ENCODE measurements at regions not wholly inside any gene's neighbourhood (a gene's known extent, or its start where the extent isn't known, plus 50 kb on each side); places are given as distances from the start of the nearest gene placed in this dataset.

- H2AFZ ChIP-seq (ENCODE audit: low read length): no peak overlapping the region
- H3K79me2 ChIP-seq (ENCODE audit: insufficient read depth, low read depth, low read length): no peaks in the 10 kb centered on the region
- H4K20me1 ChIP-seq (ENCODE audit: insufficient read depth, low read length): no peaks in the 10 kb centered on the region
- no peaks in the 10 kb centered on the region for H3K36me3 ChIP-seq (ENCODE audit: insufficient read depth, low read length)
- POLR2A ChIA-PET: no interaction called here
- no peak overlapping the region for H3K4me2 ChIP-seq (ENCODE audit: low read length)
- BruUV-seq (replicated peaks): no TSS peak
- H3K4me3 ChIP-seq (ENCODE audit: low read depth, low read length, poor library complexity, severe bottlenecking): no peak overlapping the region
- no peaks in the 10 kb centered on the region for H3K9me3 ChIP-seq (ENCODE audit: low read length)
- no peaks in the 10 kb centered on the region for H3K4me1 ChIP-seq (ENCODE audit: insufficient read depth, low read length, poor library complexity, severe bottlenecking)
- CTCF ChIA-PET (ENCODE audit: unreplicated experiment): no interaction called here
- TF ChIP-seq CTCF (conservative IDR thresholded peaks at IDR 0.05; ENCODE audit: low read length) (no peak), EZH2phosphoT487 (IDR thresholded peaks at IDR 0.05; ENCODE audit: borderline replicate concordance, low read depth, low read length) (no peak)
- no peak overlapping the region for H3K27ac ChIP-seq (ENCODE audit: low read depth, low read length, poor library complexity, severe bottlenecking)
- DNase-seq (ENCODE audit: low spot score): no peak
- no peaks in the 10 kb centered on the region for H3K9me2 ChIP-seq (ENCODE audit: insufficient read depth, low read length)
- intact Hi-C loops (cut with micrococcal nuclease; ENCODE audit: unreplicated experiment): no loop called here
These were observed 101.3 kb downstream of the ASCL4 start for GRCh38 chr12:107875786-107876185.

GRCh38 chr12:107884769-107885694 is 110.5 kb downstream of the ASCL4 start:
- Histone ChIP-seq H3K27ac (ENCODE audit: low read depth, low read length, poor library complexity, severe bottlenecking) (no peak overlapping the region), H3K9me3 (ENCODE audit: low read length) (no peaks in the 10 kb centered on the region), H3K9me2 (ENCODE audit: insufficient read depth, low read length) (no peaks in the 10 kb centered on the region), H3K4me2 (ENCODE audit: low read length) (no peak overlapping the region), H3K4me1 (ENCODE audit: insufficient read depth, low read length, poor library complexity, severe bottlenecking) (no peaks in the 10 kb centered on the region), H3K79me2 (ENCODE audit: insufficient read depth, low read depth, low read length) (no peaks in the 10 kb centered on the region), H3K4me3 (ENCODE audit: low read depth, low read length, poor library complexity, severe bottlenecking) (no peak overlapping the region), H4K20me1 (ENCODE audit: insufficient read depth, low read length) (no peaks in the 10 kb centered on the region), H3K36me3 (ENCODE audit: insufficient read depth, low read length) (no peaks in the 10 kb centered on the region), H2AFZ (ENCODE audit: low read length) (no peak overlapping the region)
- peak; percentile 68 for DNase-seq (ENCODE audit: low spot score)
- TF ChIP-seq EZH2phosphoT487 (IDR thresholded peaks at IDR 0.05; ENCODE audit: borderline replicate concordance, low read depth, low read length) (no peak), CTCF (conservative IDR thresholded peaks at IDR 0.05; ENCODE audit: low read length) (peak; percentile 91)
- BruUV-seq (replicated peaks): no TSS peak
- intact Hi-C loops (cut with micrococcal nuclease; ENCODE audit: unreplicated experiment): loop anchor here (1.0 kb wide), 2 partner anchors 124 to 209 kb away; partner anchors contain the start of gene PRDM4
- CTCF ChIA-PET (ENCODE audit: unreplicated experiment): interaction anchor here (0.6 to 0.7 kb wide), 2 partner anchors 13 to 148 kb away, joined by 3 to 4 read pairs; no protein-coding TSS in a partner anchor
- POLR2A ChIA-PET: interaction anchor here (1.1 to 1.2 kb wide), 2 partner anchors 18 to 149 kb away, joined by 3 to 4 read pairs; no protein-coding TSS in a partner anchor

- Histone ChIP-seq H3K9me2 (ENCODE audit: insufficient read depth, low read length) (no peaks in the 10 kb centered on the region), H3K9me3 (ENCODE audit: low read length) (no peaks in the 10 kb centered on the region), H2AFZ (ENCODE audit: low read length) (no peak overlapping the region), H3K4me1 (ENCODE audit: insufficient read depth, low read length, poor library complexity, severe bottlenecking) (no peaks in the 10 kb centered on the region), H4K20me1 (ENCODE audit: insufficient read depth, low read length) (no peaks in the 10 kb centered on the region), H3K4me3 (ENCODE audit: low read depth, low read length, poor library complexity, severe bottlenecking) (no peak overlapping the region), H3K27ac (ENCODE audit: low read depth, low read length, poor library complexity, severe bottlenecking) (no peak overlapping the region), H3K36me3 (ENCODE audit: insufficient read depth, low read length) (no peaks in the 10 kb centered on the region), H3K79me2 (ENCODE audit: insufficient read depth, low read depth, low read length) (no peaks in the 10 kb centered on the region), H3K4me2 (ENCODE audit: low read length) (no peak overlapping the region)
- ChIA-PET POLR2A (no interaction called here), CTCF (ENCODE audit: unreplicated experiment) (no interaction called here)
- no TSS peak for BruUV-seq (replicated peaks)
- intact Hi-C loops (cut with micrococcal nuclease; ENCODE audit: unreplicated experiment): no loop called here
- DNase-seq (ENCODE audit: low spot score): no peak
- TF ChIP-seq EZH2phosphoT487 (IDR thresholded peaks at IDR 0.05; ENCODE audit: borderline replicate concordance, low read depth, low read length): no peak
- TF ChIP-seq CTCF (conservative IDR thresholded peaks at IDR 0.05; ENCODE audit: low read length): no peak
These were observed 114.3 kb downstream of the ASCL4 start for GRCh38 chr12:107888789-107889188.
